Endothelial cell of umbilical vein (primary cell): ENCODE measurements at regions not wholly inside any gene's neighbourhood (a gene's known extent, or its start where the extent isn't known, plus 50 kb on each side); places are given as distances from the start of the nearest gene placed in this dataset.

Source experiments
- BruUV-seq: library from RNA; stranded (reverse); fragments of 400-500 nt; replicated peaks from 2 replicates; lab custom pipeline; 2021; lab: Mats Ljungman, UMichigan
- CTCF ChIA-PET: fragments of 300-600, 350-600 bp; sonication (Branson Sonifier 250); formaldehyde crosslinking; loops from one replicate; lab custom pipeline; 2021; ENCODE audit warnings: antibody characterized with exemption, inconsistent platforms; lab: Charles Lee
- POLR2A ChIA-PET: fragments of 300-600, 350-600 bp; sonication (Branson Sonifier 250); formaldehyde crosslinking; loops from one replicate; lab custom pipeline; 2021; ENCODE audit warnings: antibody characterized with exemption, inconsistent platforms; lab: Charles Lee
- DNase-seq: peaks from one replicate; pipeline ENCODE4 v3.0.0-alpha.2; 2011; ENCODE audit warnings: low read depth, low spot score
- FAIRE-seq: peaks from 2 replicates; lab custom pipeline; 2011; peaks lifted over from hg19 to GRCh38; lab: Jason Lieb, UNC
- H2AFZ ChIP-seq: 2 replicates; pipeline ENCODE4 v1.6.0; 2012; ENCODE audit warnings: low read depth, low read length, control low read depth, inconsistent platforms
- H3K27ac ChIP-seq: 2 replicates; pipeline ENCODE4 v1.5.1; 2011; ENCODE audit warnings: low read depth, mild to moderate bottlenecking, control low read depth, low read length, moderate library complexity; ENCODE audit not compliant: insufficient read depth
- H3K27me3 ChIP-seq, 2 experiments: 2 replicates each; pipeline versions ENCODE4 v1.6.0 to v1.6.1; 2011; ENCODE audit warnings: low read length in 2 of 2, mixed read lengths in 1 of 2; ENCODE audit not compliant: control insufficient read depth in 2 of 2, insufficient read depth in 2 of 2
- H3K36me3 ChIP-seq, 2 experiments: 2 replicates in 1 of 2; 3 replicates in 1 of 2; pipeline ENCODE4 v1.5.1; 2011; ENCODE audit warnings: low read length in 2 of 2, mild to moderate bottlenecking in 1 of 2, moderate library complexity in 1 of 2; ENCODE audit not compliant: control insufficient read depth in 2 of 2, insufficient read depth in 2 of 2; ENCODE audit errors: extremely low read depth in 1 of 2
- H3K4me1 ChIP-seq: 3 replicates; pipeline ENCODE4 v1.5.1; 2011; ENCODE audit warnings: mild to moderate bottlenecking, low read length; ENCODE audit not compliant: control insufficient read depth, insufficient read depth; ENCODE audit errors: extremely low read depth
- H3K4me2 ChIP-seq: 2 replicates; pipeline ENCODE4 v1.6.1; 2011; ENCODE audit warnings: low read length, control low read depth, mixed read lengths; ENCODE audit not compliant: insufficient read depth
- H3K4me3 ChIP-seq, 3 experiments: fragments of 200-600 bp in 1 of 3; sonication (generic), shearing (Covaris generic) in 1 of 3; replicated peaks in 1 of 3; 2 replicates each; pipeline ENCODE4 v1.5.1; 2011 to 2016; ENCODE audit warnings: control low read depth in 3 of 3, low read length in 3 of 3, mild to moderate bottlenecking in 2 of 3, inconsistent platforms in 1 of 3, low read depth in 1 of 3, moderate library complexity in 1 of 3; ENCODE audit not compliant: insufficient read depth in 1 of 3
- H3K79me2 ChIP-seq: 2 replicates; pipeline ENCODE4 v1.6.0; 2012; ENCODE audit warnings: low read length, inconsistent platforms; ENCODE audit not compliant: control insufficient read depth, insufficient read depth
- H3K9ac ChIP-seq: replicated peaks from 2 replicates; pipeline ENCODE3; 2011; ENCODE audit warnings: low read length, control low read depth; ENCODE audit not compliant: insufficient read depth; ENCODE audit errors: extremely low read depth
- H3K9me1 ChIP-seq: replicated peaks from 3 replicates; pipeline ENCODE4 v1.6.0; 2011; ENCODE audit warnings: mild to moderate bottlenecking, low read length; ENCODE audit not compliant: control insufficient read depth, insufficient read depth; ENCODE audit errors: extremely low read depth
- H3K9me3 ChIP-seq: replicated peaks from 2 replicates; pipeline ENCODE4 v1.5.1; 2012; ENCODE audit warnings: low read length, inconsistent platforms; ENCODE audit not compliant: control insufficient read depth, insufficient read depth
- H4K20me1 ChIP-seq: replicated peaks from 2 replicates; pipeline ENCODE3; 2011; ENCODE audit warnings: mild to moderate bottlenecking, low read length; ENCODE audit not compliant: control insufficient read depth, insufficient read depth; ENCODE audit errors: extremely low read depth
- EZH2 ChIP-seq: IDR thresholded peaks from 2 replicates; pipeline ENCODE4 v1.6.1; 2012; ENCODE audit warnings: borderline replicate concordance, low read depth, mild to moderate bottlenecking, moderate library complexity, low read length, inconsistent platforms; ENCODE audit not compliant: severe bottlenecking
- FOS ChIP-seq: IDR thresholded peaks from 2 replicates; pipeline ENCODE4 v1.6.1; 2011; ENCODE audit warnings: mild to moderate bottlenecking, low read length, moderate library complexity, borderline replicate concordance; ENCODE audit not compliant: insufficient read depth
- GATA2 ChIP-seq: IDR thresholded peaks from 2 replicates; pipeline ENCODE4 v1.7.0; 2011; ENCODE audit warnings: low read depth, mild to moderate bottlenecking, moderate library complexity, mixed read lengths, low read length; ENCODE audit not compliant: insufficient read length, insufficient read depth
- JUN ChIP-seq: IDR thresholded peaks from 2 replicates; pipeline ENCODE4 v1.6.1; 2011; ENCODE audit warnings: borderline replicate concordance, low read depth; ENCODE audit not compliant: insufficient read length, insufficient read depth
- MYC ChIP-seq: IDR thresholded peaks from one replicate; pipeline ENCODE4 v1.6.1; 2011; ENCODE audit warnings: mild to moderate bottlenecking, low read depth, low read length
- POLR2A ChIP-seq: IDR thresholded peaks from 2 replicates; pipeline ENCODE4 v1.6.1; 2012; ENCODE audit warnings: low read depth, mild to moderate bottlenecking, control low read depth, low read length
- POLR2AphosphoS5 ChIP-seq: IDR thresholded peaks from 2 replicates; pipeline ENCODE4 v1.6.1; 2012; ENCODE audit warnings: low read depth, mild to moderate bottlenecking, control low read depth, low read length, moderate library complexity; ENCODE audit not compliant: insufficient read depth
- dilution Hi-C: fragments of 300-500 bp; cut with MboI; formaldehyde crosslinking; loops from one replicate; pipeline ENCODE4 v1.15.0; 2019; ENCODE audit warnings: low sequenced_read_pairs; ENCODE audit not compliant: extremely low pct_ligation_motif_present
- intact Hi-C: fragments of 100-400 bp; cut with micrococcal nuclease; formaldehyde crosslinking; loops from one replicate; pipeline ENCODE4 v1.10.0; 2022
- TF ChIP-seq, protein P1 (sequence below), 2 donors: IDR thresholded peaks; 1 replicate in 1 of 2; 2 replicates in 1 of 2; pipeline ENCODE4 v1.5.1; 2011; ENCODE audit warnings: low read length in 2 of 2, mild to moderate bottlenecking in 2 of 2, moderate library complexity in 2 of 2, control low read depth in 1 of 2, inconsistent platforms in 1 of 2, low read depth in 1 of 2; ENCODE audit not compliant: insufficient read depth in 1 of 2; ENCODE audit errors: extremely low read depth in 1 of 2
- TF ChIP-seq, protein P2 (sequence below): IDR thresholded peaks from 2 replicates; pipeline ENCODE4 v1.6.1; 2011; ENCODE audit not compliant: insufficient read depth, insufficient read length

DNA sequence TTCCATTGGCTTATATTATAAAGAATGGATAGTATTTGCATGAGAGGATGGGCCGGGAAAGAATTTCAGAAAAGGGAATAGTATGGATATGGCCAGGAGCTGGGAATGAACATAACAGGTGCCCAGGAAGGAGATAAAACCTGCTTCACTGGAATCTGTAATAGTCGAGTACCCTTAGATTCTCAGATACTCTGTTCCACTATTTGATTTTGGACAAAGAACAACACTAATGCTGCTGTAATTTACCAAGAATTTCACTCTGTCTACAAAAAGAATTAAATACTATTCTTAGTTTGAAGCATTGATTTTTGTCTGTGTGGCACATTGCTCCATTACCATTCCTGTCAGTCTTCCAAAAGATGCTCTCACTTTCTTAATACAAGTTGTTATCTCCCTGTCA is 718.2 kb upstream of the LRRN3 start:
- Histone ChIP-seq H3K27ac (no peak overlapping the region), H3K4me3 (no peak overlapping the region), H3K27me3 (no peaks in the 10 kb centered on the region), H3K9me3 (no peaks in the 10 kb centered on the region), H3K9me1 (no peaks in the 10 kb centered on the region), H3K36me3 (no peaks in the 10 kb centered on the region), H3K9ac (no peak overlapping the region), H4K20me1 (no peaks in the 10 kb centered on the region), H3K79me2 (no peaks in the 10 kb centered on the region), H2AFZ (no peak overlapping the region), H3K4me1 (no peaks in the 10 kb centered on the region), H3K4me2 (no peak overlapping the region)
- CTCF ChIA-PET = no interaction called here
- intact Hi-C loops (no loop called here), dilution Hi-C loops (no loop called here)
- FAIRE-seq (no peak), DNase-seq (no peak)
- TF ChIP-seq EZH2 (no peak), FOS (no peak), POLR2AphosphoS5 (no peak), GATA2 (no peak), MYC (no peak), JUN (no peak), POLR2A (no peak)
- TF ChIP-seq, protein P1, sequence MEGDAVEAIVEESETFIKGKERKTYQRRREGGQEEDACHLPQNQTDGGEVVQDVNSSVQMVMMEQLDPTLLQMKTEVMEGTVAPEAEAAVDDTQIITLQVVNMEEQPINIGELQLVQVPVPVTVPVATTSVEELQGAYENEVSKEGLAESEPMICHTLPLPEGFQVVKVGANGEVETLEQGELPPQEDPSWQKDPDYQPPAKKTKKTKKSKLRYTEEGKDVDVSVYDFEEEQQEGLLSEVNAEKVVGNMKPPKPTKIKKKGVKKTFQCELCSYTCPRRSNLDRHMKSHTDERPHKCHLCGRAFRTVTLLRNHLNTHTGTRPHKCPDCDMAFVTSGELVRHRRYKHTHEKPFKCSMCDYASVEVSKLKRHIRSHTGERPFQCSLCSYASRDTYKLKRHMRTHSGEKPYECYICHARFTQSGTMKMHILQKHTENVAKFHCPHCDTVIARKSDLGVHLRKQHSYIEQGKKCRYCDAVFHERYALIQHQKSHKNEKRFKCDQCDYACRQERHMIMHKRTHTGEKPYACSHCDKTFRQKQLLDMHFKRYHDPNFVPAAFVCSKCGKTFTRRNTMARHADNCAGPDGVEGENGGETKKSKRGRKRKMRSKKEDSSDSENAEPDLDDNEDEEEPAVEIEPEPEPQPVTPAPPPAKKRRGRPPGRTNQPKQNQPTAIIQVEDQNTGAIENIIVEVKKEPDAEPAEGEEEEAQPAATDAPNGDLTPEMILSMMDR (IDR thresholded peaks at IDR 0.05; ENCODE audit: extremely low read depth in 1 of 2, insufficient read depth in 1 of 2, low read depth in 1 of 2, low read length in 2 of 2) = no peak
- TF ChIP-seq, protein P2, sequence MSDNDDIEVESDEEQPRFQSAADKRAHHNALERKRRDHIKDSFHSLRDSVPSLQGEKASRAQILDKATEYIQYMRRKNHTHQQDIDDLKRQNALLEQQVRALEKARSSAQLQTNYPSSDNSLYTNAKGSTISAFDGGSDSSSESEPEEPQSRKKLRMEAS = no peak
- no TSS peak for BruUV-seq
- POLR2A ChIA-PET = no interaction called here
